GM12878 (cell line): ENCODE measurements at regions not wholly inside any gene's neighbourhood (a gene's known extent, or its start where the extent isn't known, plus 50 kb on each side); places are given as distances from the start of the nearest gene placed in this dataset.

Experiments used
- ATAC-seq: fragments of 200-7000 bp; cut with Tn5 transposase; 3 replicates; pipeline ENCODE4 v1.9.1; 2020; ENCODE audit warnings: mild to moderate bottlenecking, moderate library complexity
- BruUV-seq: library from RNA; stranded (reverse); fragments of 400-500 nt; replicated peaks from 2 replicates; lab custom pipeline; 2021; lab: Mats Ljungman, UMichigan
- CTCF ChIA-PET: fragments of 300-600 bp; sonication (Branson Sonifier 250); formaldehyde crosslinking; extraction: SDS; loops from one replicate; lab custom pipeline; 2021; ENCODE audit warnings: inconsistent platforms; lab: Yijun Ruan, JAX
- POLR2A ChIA-PET: fragments of 350-600 bp; formaldehyde crosslinking; extraction: SDS; loops from one replicate; lab custom pipeline; 2021; ENCODE audit warnings: inconsistent platforms; lab: Charles Lee
- RAD21 ChIA-PET: fragments of 300-600 bp; sonication (Branson Sonifier 250); formaldehyde crosslinking; loops from one replicate; lab custom pipeline; 2023; ENCODE audit warnings: antibody characterized with exemption; ENCODE audit not compliant: unreplicated experiment; lab: Charles Lee
- SMC1A ChIA-PET: fragments of 300-600 bp; sonication (Branson Sonifier 250); formaldehyde crosslinking; loops from one replicate; lab custom pipeline; 2023; ENCODE audit not compliant: unreplicated experiment, uncharacterized antibody; lab: Charles Lee
- DNase-seq: peaks from one replicate; pipeline ENCODE4 v3.0.0-alpha.2; 2011; ENCODE audit warnings: low read depth, low spot score
- FAIRE-seq: peaks from 3 replicates; lab custom pipeline; 2011; peaks lifted over from hg19 to GRCh38; lab: Jason Lieb, UNC
- H2AFZ ChIP-seq: 2 replicates; pipeline ENCODE4 v1.6.0; 2011; ENCODE audit warnings: low read depth, low read length, control low read depth; ENCODE audit not compliant: control insufficient read depth
- H3K27ac ChIP-seq: 2 replicates; pipeline ENCODE4 v1.5.1; 2011; ENCODE audit warnings: control low read depth; ENCODE audit not compliant: control insufficient read depth, insufficient read depth
- H3K27me3 ChIP-seq, 2 experiments: replicated peaks in 1 of 2; 2 replicates each; pipeline versions ENCODE4 v1.6.0 to v1.6.1; 2011; ENCODE audit warnings: low read length in 1 of 2; ENCODE audit not compliant: control insufficient read depth in 2 of 2, insufficient read depth in 2 of 2
- H3K36me3 ChIP-seq, 2 experiments: 2 replicates each; pipeline ENCODE4 v1.5.1; 2011; ENCODE audit warnings: low read length in 1 of 2; ENCODE audit not compliant: control insufficient read depth in 2 of 2, insufficient read depth in 2 of 2
- H3K4me1 ChIP-seq: 2 replicates; pipeline ENCODE4 v1.6.1; 2011; ENCODE audit warnings: mild to moderate bottlenecking, low read length, moderate library complexity, mixed read lengths; ENCODE audit not compliant: control insufficient read depth, insufficient read depth
- H3K4me2 ChIP-seq: 2 replicates; pipeline ENCODE4 v1.6.0; 2011; ENCODE audit warnings: control low read depth; ENCODE audit not compliant: control insufficient read depth, insufficient read depth
- H3K4me3 ChIP-seq: fragments of 200-600 bp; sonication (generic); 2 replicates; pipeline ENCODE4 v1.5.1; 2016
- H3K79me2 ChIP-seq: 2 replicates; pipeline ENCODE4 v1.6.0; 2011; ENCODE audit warnings: low read length; ENCODE audit not compliant: control insufficient read depth, insufficient read depth
- H3K9ac ChIP-seq: 2 replicates; pipeline ENCODE4 v1.8.0; 2011; ENCODE audit warnings: low read length, control low read depth, mixed read lengths; ENCODE audit not compliant: control insufficient read depth, insufficient read depth
- H3K9me3 ChIP-seq: replicated peaks from 3 replicates; pipeline ENCODE4 v1.5.1; 2011; ENCODE audit warnings: mild to moderate bottlenecking, low read length; ENCODE audit not compliant: control insufficient read depth, insufficient read depth
- H4K20me1 ChIP-seq: 2 replicates; pipeline ENCODE4 v1.6.0; 2011; ENCODE audit not compliant: control insufficient read depth, insufficient read depth
- BRCA1 ChIP-seq: IDR thresholded peaks from 2 replicates; pipeline ENCODE4 v1.6.1; 2011; ENCODE audit warnings: low read depth, low read length, improper control_type of control experiment
- HDGF ChIP-seq: fragments of 450-650 bp; IDR thresholded peaks from 2 replicates; pipeline ENCODE4 v1.6.1; 2016; ENCODE audit warnings: antibody characterized with exemption
- MEF2A ChIP-seq: IDR thresholded peaks from 2 replicates; pipeline ENCODE4 v1.6.1; 2011; ENCODE audit warnings: low read depth, mild to moderate bottlenecking, low read length, moderate library complexity; ENCODE audit not compliant: insufficient read depth
- MTA2 ChIP-seq: fragments of 450-650 bp; IDR thresholded peaks from 2 replicates; pipeline ENCODE4 v1.6.1; 2016; ENCODE audit warnings: low read depth, mild to moderate bottlenecking, moderate library complexity
- ZNF384 ChIP-seq: IDR thresholded peaks from 2 replicates; pipeline ENCODE4 v1.6.1; 2012; ENCODE audit warnings: low read depth, mild to moderate bottlenecking, low read length, improper control_type of control experiment, borderline replicate concordance
- ZNF622 ChIP-seq: fragments of 450-650 bp; IDR thresholded peaks from 2 replicates; pipeline ENCODE4 v1.6.1; 2017; ENCODE audit warnings: mild to moderate bottlenecking, inconsistent platforms
- WGBS: methylation state at CpG from one replicate; pipeline ENCODE4 v1.1.6; 2016; ENCODE audit warnings: low lambda C conversion rate; ENCODE audit not compliant: insufficient replicate concordance, insufficient coverage; ENCODE audit errors: missing lambda C conversion rate; 5-methylcytosine and 5-hydroxymethylcytosine counted together
- in situ Hi-C: fragments of 300-500 bp; cut with MboI; formaldehyde crosslinking; loops from 9 replicates; pipeline ENCODE4 v1.14.3; 2018; ENCODE audit warnings: mixed read lengths
- intact Hi-C: fragments of 100-400 bp; cut with micrococcal nuclease; formaldehyde crosslinking; loops from one replicate; pipeline ENCODE4 v1.14.2; 2022; ENCODE audit not compliant: unreplicated experiment
- TF ChIP-seq, protein P1 (sequence below): IDR thresholded peaks from 2 replicates; pipeline ENCODE4 v1.6.1; 2011; ENCODE audit warnings: low read depth, low read length, improper control_type of control experiment, borderline replicate concordance

GRCh38 chr6:166737261-166737660 is 110.2 kb upstream of the RPS6KA2 start:
- H4K20me1 ChIP-seq: no peaks in the 10 kb centered on the region
- no peak for ATAC-seq
- in situ Hi-C loops: no loop called here
- POLR2A ChIA-PET: no interaction called here
- no peak for DNase-seq
- CTCF ChIA-PET: no interaction called here
- FAIRE-seq: no peak
- no peaks in the 10 kb centered on the region for H3K4me1 ChIP-seq
- no peak overlapping the region for H3K9ac ChIP-seq
- no peak overlapping the region for H3K4me3 ChIP-seq
- RAD21 ChIA-PET: no interaction called here
- H3K9me3 ChIP-seq: no peaks in the 10 kb centered on the region
- H2AFZ ChIP-seq: no peak overlapping the region
- TF ChIP-seq MEF2A: no peak
- TF ChIP-seq BRCA1: no peak
- TF ChIP-seq, all 136 proteins: peak for 0
- BruUV-seq: no TSS peak
- Histone ChIP-seq H3K27ac (no peak overlapping the region), H3K36me3 (no peaks in the 10 kb centered on the region), H3K79me2 (no peaks in the 10 kb centered on the region), H3K4me2 (no peak overlapping the region), H3K27me3 (peaks cover 0 to 3% of the 10 kb centered on the region in 2 experiments; a peak in 2 of 4 replicates)
- intact Hi-C loops: no loop called here
- SMC1A ChIA-PET: no interaction called here
- WGBS: 19% methylated on average over 7 of the region's 7 CpGs

- Histone ChIP-seq H3K4me2 (no peak overlapping the region), H3K79me2 (no peaks in the 10 kb centered on the region), H3K36me3 (no peaks in the 10 kb centered on the region), H2AFZ (no peak overlapping the region), H3K4me1 (no peaks in the 10 kb centered on the region), H4K20me1 (no peaks in the 10 kb centered on the region), H3K27me3 (peaks cover 0 to 3% of the 10 kb centered on the region in 2 experiments; a peak in 2 of 4 replicates), H3K4me3 (no peak overlapping the region), H3K27ac (no peak overlapping the region), H3K9me3 (no peaks in the 10 kb centered on the region), H3K9ac (no peak overlapping the region)
- RAD21 ChIA-PET: no interaction called here
- BruUV-seq: no TSS peak
- DNase-seq: no peak
- POLR2A ChIA-PET: no interaction called here
- FAIRE-seq: no peak
- SMC1A ChIA-PET: no interaction called here
- no peak for ATAC-seq
- CTCF ChIA-PET: no interaction called here
- 70% methylated on average over 5 of the region's 6 CpGs for WGBS
- in situ Hi-C loops (no loop called here), intact Hi-C loops (no loop called here)
- TF ChIP-seq, protein P1, sequence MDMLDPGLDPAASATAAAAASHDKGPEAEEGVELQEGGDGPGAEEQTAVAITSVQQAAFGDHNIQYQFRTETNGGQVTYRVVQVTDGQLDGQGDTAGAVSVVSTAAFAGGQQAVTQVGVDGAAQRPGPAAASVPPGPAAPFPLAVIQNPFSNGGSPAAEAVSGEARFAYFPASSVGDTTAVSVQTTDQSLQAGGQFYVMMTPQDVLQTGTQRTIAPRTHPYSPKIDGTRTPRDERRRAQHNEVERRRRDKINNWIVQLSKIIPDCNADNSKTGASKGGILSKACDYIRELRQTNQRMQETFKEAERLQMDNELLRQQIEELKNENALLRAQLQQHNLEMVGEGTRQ: no peak
- TF ChIP-seq MTA2 (no peak), HDGF (no peak), ZNF622 (no peak), ZNF384 (no peak)
Measured at GRCh38 chr6:166736634-166737033, 109.6 kb upstream of the RPS6KA2 start.
